SK-N-SH treated with all-trans-retinoic acid at 6 μM for 48 hours (cell line): ENCODE measurements at regions not wholly inside any gene's neighbourhood (a gene's known extent, or its start where the extent isn't known, plus 50 kb on each side); places are given as distances from the start of the nearest gene placed in this dataset.

Experiments used
- ATAC-seq: fragments of 200-7000 bp; cut with Tn5 transposase; 3 replicates; pipeline ENCODE4 v1.9.1; 2020; ENCODE audit warnings: mild to moderate bottlenecking, moderate library complexity
- ARNTL ChIP-seq: fragments of 450-650 bp; formaldehyde crosslinking; IDR thresholded peaks from 2 replicates; pipeline ENCODE4 v1.5.0; 2020; ENCODE audit warnings: low read depth, mild to moderate bottlenecking, moderate library complexity, borderline replicate concordance
- CSDC2 ChIP-seq: fragments of 250-450 bp; sonication (Bioruptor Pico); IDR thresholded peaks from 2 replicates; pipeline ENCODE4 v1.5.0; 2020; ENCODE audit warnings: mild to moderate bottlenecking, moderate library complexity
- ESRRG ChIP-seq: fragments of 250-450 bp; sonication (Bioruptor Pico); IDR thresholded peaks from 2 replicates; pipeline ENCODE4 v1.6.1; 2021; ENCODE audit warnings: mild to moderate bottlenecking
- GLIS3 ChIP-seq: fragments of 250-450 bp; sonication (Bioruptor Pico); IDR thresholded peaks from 2 replicates; pipeline ENCODE4 v1.5.0; 2020; ENCODE audit warnings: mild to moderate bottlenecking, moderate library complexity
- OSR1 ChIP-seq: fragments of 250-450 bp; sonication (Bioruptor Pico); IDR thresholded peaks from 2 replicates; pipeline ENCODE4 v1.8.0; 2022; ENCODE audit warnings: moderate library complexity, mild to moderate bottlenecking, inconsistent platforms
- PATZ1 ChIP-seq: fragments of 250-450 bp; sonication (Bioruptor Pico); IDR thresholded peaks from 2 replicates; pipeline ENCODE4 v1.8.0; 2020; ENCODE audit warnings: mild to moderate bottlenecking, moderate library complexity, borderline replicate concordance
- POU6F1 ChIP-seq: fragments of 250-450 bp; sonication (Bioruptor Pico); IDR thresholded peaks from 2 replicates; pipeline ENCODE4 v1.8.0; 2021; ENCODE audit warnings: low read depth, mild to moderate bottlenecking, moderate library complexity, borderline replicate concordance
- SNAI2 ChIP-seq: fragments of 250-450 bp; sonication (Bioruptor Pico); IDR thresholded peaks from 2 replicates; pipeline ENCODE4 v1.5.0; 2020; ENCODE audit warnings: mild to moderate bottlenecking, moderate library complexity
- TCF4 ChIP-seq: fragments of 250-450 bp; sonication (Bioruptor Pico); IDR thresholded peaks from 2 replicates; pipeline ENCODE4 v1.8.0; 2021; ENCODE audit warnings: mild to moderate bottlenecking, moderate library complexity, borderline replicate concordance
- TOX ChIP-seq: fragments of 250-450 bp; sonication (Bioruptor Pico); IDR thresholded peaks from 2 replicates; pipeline ENCODE4 v1.8.0; 2021; ENCODE audit warnings: mild to moderate bottlenecking, moderate library complexity, borderline replicate concordance
- TSHZ2 ChIP-seq: fragments of 250-450 bp; sonication (Bioruptor Pico); IDR thresholded peaks from 2 replicates; pipeline ENCODE4 v1.5.0; 2020; ENCODE audit warnings: mild to moderate bottlenecking, moderate library complexity
- ZC3H10 ChIP-seq: fragments of 250-450 bp; sonication (Bioruptor Pico); IDR thresholded peaks from 2 replicates; pipeline ENCODE4 v1.5.1; 2021; ENCODE audit warnings: mild to moderate bottlenecking, moderate library complexity
- ZFP30 ChIP-seq: fragments of 450-650 bp; formaldehyde crosslinking; IDR thresholded peaks from 2 replicates; pipeline ENCODE4 v1.5.0; 2022; ENCODE audit warnings: mild to moderate bottlenecking, moderate library complexity
- ZNF565 ChIP-seq: fragments of 450-650 bp; formaldehyde crosslinking; conservative IDR thresholded peaks from 2 replicates; pipeline ENCODE4 v1.5.0; 2020; ENCODE audit warnings: low read depth, mild to moderate bottlenecking, moderate library complexity
- ZNF70 ChIP-seq: fragments of 450-650 bp; formaldehyde crosslinking; IDR thresholded peaks from 2 replicates; pipeline ENCODE4 v1.5.0; 2020; ENCODE audit warnings: mild to moderate bottlenecking, moderate library complexity
- ZNF8 ChIP-seq: fragments of 450-650 bp; formaldehyde crosslinking; IDR thresholded peaks from 2 replicates; pipeline ENCODE4 v1.5.0; 2020; ENCODE audit warnings: mild to moderate bottlenecking, moderate library complexity

GRCh38 chr7:136726460-136726859 is 142.0 kb upstream of the CHRM2 start:
- TF ChIP-seq TSHZ2 (CRISPR knock-in tag) (no peak), SNAI2 (no peak), CSDC2 (CRISPR knock-in tag) (no peak), ZFP30 (CRISPR knock-in tag) (no peak), TOX (no peak)
- ATAC-seq, result no peak

- ATAC-seq, result no peak
- TF ChIP-seq POU6F1 (CRISPR knock-in tag) (no peak), OSR1 (CRISPR knock-in tag) (no peak), PATZ1 (no peak), ARNTL (CRISPR knock-in tag) (no peak), TSHZ2 (CRISPR knock-in tag) (peak; percentile 31; the same call in 1 of the 2 replicates), GLIS3 (CRISPR knock-in tag) (no peak)
Observed at GRCh38 chr7:136717910-136718557, 150.4 kb upstream of the CHRM2 start.

GRCh38 chr7:136714062-136714461 is 154.4 kb upstream of the CHRM2 start:
- ATAC-seq, result no peak
- no peak for TF ChIP-seq ZFP30 (CRISPR knock-in tag)
- no peak for TF ChIP-seq CSDC2 (CRISPR knock-in tag)
- no peak for TF ChIP-seq TSHZ2 (CRISPR knock-in tag)
- no peak for TF ChIP-seq ZC3H10 (CRISPR knock-in tag)
- no peak for TF ChIP-seq TCF4 (CRISPR knock-in tag)
- no peak for TF ChIP-seq ZNF8 (CRISPR knock-in tag)
- TF ChIP-seq ZNF70 (CRISPR knock-in tag), result no peak

GRCh38 chr7:136710751-136711150 is 157.7 kb upstream of the CHRM2 start:
- ATAC-seq, result no peak
- TF ChIP-seq ZNF565 (CRISPR knock-in tag), result no peak
- no peak for TF ChIP-seq ESRRG (CRISPR knock-in tag)
- no peak for TF ChIP-seq TSHZ2 (CRISPR knock-in tag)
